Cardiac muscle cell (in vitro differentiated cells and primary cell): ENCODE measurements at regions not wholly inside any gene's neighbourhood (a gene's known extent, or its start where the extent isn't known, plus 50 kb on each side); places are given as distances from the start of the nearest gene placed in this dataset.

Source experiments
- DNase-seq, 2 donors: peaks; one replicate each; pipeline versions ENCODE4 v3.0.0 to v3.0.0-alpha.2; 2010 to 2017; ENCODE audit warnings: low read depth in 1 of 2, low spot score in 1 of 2
- H3K27ac ChIP-seq: fragments of 200-600 bp; sonication (generic); 2 replicates; pipeline ENCODE4 v1.5.1; 2016
- H3K27me3 ChIP-seq: fragments of 200-600 bp; sonication (generic); 2 replicates; pipeline ENCODE4 v1.6.0; 2016; ENCODE audit warnings: control low read depth
- H3K36me3 ChIP-seq: fragments of 200-600 bp; sonication (generic); 2 replicates; pipeline ENCODE4 v1.5.1; 2016; ENCODE audit warnings: control low read depth
- H3K4me1 ChIP-seq: fragments of 200-600 bp; sonication (generic); 2 replicates; pipeline ENCODE4 v1.8.1; 2017; ENCODE audit warnings: low read depth, mild to moderate bottlenecking, mixed run types
- H3K4me3 ChIP-seq: fragments of 200-600 bp; sonication (generic); 2 replicates; pipeline ENCODE4 v1.5.1; 2016; ENCODE audit warnings: mild to moderate bottlenecking
- H3K9me3 ChIP-seq: fragments of 200-600 bp; sonication (generic); 2 replicates; pipeline ENCODE4 v1.5.1; 2017; ENCODE audit warnings: low read depth, mild to moderate bottlenecking, control low read depth
- CTCF ChIP-seq: IDR thresholded peaks from 2 replicates; pipeline ENCODE4 v1.5.1; 2012; ENCODE audit warnings: low read depth, mild to moderate bottlenecking, low read length

- no peak overlapping the region for H3K4me3 ChIP-seq
- no peaks in the 10 kb centered on the region for H3K27me3 ChIP-seq
- no peak for DNase-seq
- H3K4me1 ChIP-seq, result no peaks in the 10 kb centered on the region
- H3K27ac ChIP-seq, result no peak overlapping the region
- TF ChIP-seq CTCF, result no peak
- H3K36me3 ChIP-seq, result no peaks in the 10 kb centered on the region
- H3K9me3 ChIP-seq, result no peaks in the 10 kb centered on the region
Measured at GRCh38 chr11:10371926-10372641, 67.2 kb downstream of the ADM start.

- Histone ChIP-seq H3K9me3 (no peaks in the 10 kb centered on the region), H3K4me3 (no peak overlapping the region), H3K27me3 (no peaks in the 10 kb centered on the region), H3K4me1 (no peaks in the 10 kb centered on the region), H3K27ac (no peak overlapping the region), H3K36me3 (no peaks in the 10 kb centered on the region)
- TF ChIP-seq CTCF, result no peak
- peak in 1 of 2 donors; percentile 26 for DNase-seq
Measured at GRCh38 chr11:10373340-10373739, 68.5 kb downstream of the ADM start.

GRCh38 chr11:10373929-10374328, 69.1 kb downstream of the ADM start:
- no peak for TF ChIP-seq CTCF
- Histone ChIP-seq H3K27me3 (no peaks in the 10 kb centered on the region), H3K27ac (no peak overlapping the region), H3K36me3 (no peaks in the 10 kb centered on the region), H3K4me1 (no peaks in the 10 kb centered on the region), H3K9me3 (no peaks in the 10 kb centered on the region), H3K4me3 (no peak overlapping the region)
- DNase-seq, result no peak

GRCh38 chr11:10374386-10374785, 69.5 kb downstream of the ADM start:
- H3K27ac ChIP-seq, result no peak overlapping the region
- no peak overlapping the region for H3K4me3 ChIP-seq
- no peak for TF ChIP-seq CTCF
- no peak for DNase-seq
- H3K4me1 ChIP-seq, result no peaks in the 10 kb centered on the region
- H3K27me3 ChIP-seq, result no peaks in the 10 kb centered on the region
- H3K36me3 ChIP-seq, result no peaks in the 10 kb centered on the region
- H3K9me3 ChIP-seq, result no peaks in the 10 kb centered on the region

GRCh38 chr11:10375280-10375971, 70.6 kb downstream of the ADM start:
- Histone ChIP-seq H3K27me3 (no peaks in the 10 kb centered on the region), H3K4me1 (no peaks in the 10 kb centered on the region), H3K27ac (no peak overlapping the region), H3K9me3 (no peaks in the 10 kb centered on the region), H3K36me3 (no peaks in the 10 kb centered on the region), H3K4me3 (no peak overlapping the region)
- no peak for TF ChIP-seq CTCF
- peak in 1 of 2 donors; percentile 88 for DNase-seq
